Gastroesophageal sphincter (tissue), 3 donors: ENCODE measurements at regions not wholly inside any gene's neighbourhood (a gene's known extent, or its start where the extent isn't known, plus 50 kb on each side); places are given as distances from the start of the nearest gene placed in this dataset.

Source experiments
- POLR2A ChIP-seq, 2 donors: fragments of 450-650 bp; IDR thresholded peaks; one replicate each; pipeline ENCODE4 v1.6.1; 2017; ENCODE audit warnings: antibody characterized with exemption in 2 of 2, mild to moderate bottlenecking in 2 of 2, moderate library complexity in 1 of 2
- POLR2AphosphoS5 ChIP-seq: sonication (generic); formaldehyde crosslinking; IDR thresholded peaks from one replicate; pipeline ENCODE4 v1.6.1; 2017; ENCODE audit warnings: antibody characterized with exemption
- TF ChIP-seq, protein P1 (sequence below), 4 experiments: fragments of 200-600 bp in 2 of 4; fragments of 450-650 bp in 2 of 4; sonication (generic) in 1 of 4; IDR thresholded peaks; one replicate each; pipeline ENCODE4 v1.5.1; 2017 to 2019; ENCODE audit warnings: antibody characterized with exemption in 4 of 4, mild to moderate bottlenecking in 2 of 4, moderate library complexity in 2 of 4

DNA sequence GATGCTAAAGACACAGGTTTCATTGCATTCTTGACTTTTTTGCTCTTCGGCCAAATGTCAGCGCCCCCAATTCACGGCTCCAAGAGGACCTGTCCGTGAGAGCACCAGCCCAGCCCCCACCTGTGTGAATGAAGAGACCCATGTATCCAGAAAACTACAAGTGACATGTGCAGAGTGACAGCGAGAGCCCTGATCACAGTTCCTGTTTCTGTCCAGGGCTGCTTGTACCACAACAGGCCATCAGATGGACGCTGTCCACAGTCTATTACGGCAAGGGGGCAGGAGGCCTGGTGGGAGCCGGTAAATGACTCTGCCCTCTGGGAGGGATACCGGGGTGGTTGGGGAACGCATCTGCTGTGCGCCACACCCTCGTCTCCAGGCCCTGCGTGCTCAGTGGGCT, 520.9 kb upstream of the ID2 start:
- TF ChIP-seq POLR2AphosphoS5 = no peak
- TF ChIP-seq, protein P1, sequence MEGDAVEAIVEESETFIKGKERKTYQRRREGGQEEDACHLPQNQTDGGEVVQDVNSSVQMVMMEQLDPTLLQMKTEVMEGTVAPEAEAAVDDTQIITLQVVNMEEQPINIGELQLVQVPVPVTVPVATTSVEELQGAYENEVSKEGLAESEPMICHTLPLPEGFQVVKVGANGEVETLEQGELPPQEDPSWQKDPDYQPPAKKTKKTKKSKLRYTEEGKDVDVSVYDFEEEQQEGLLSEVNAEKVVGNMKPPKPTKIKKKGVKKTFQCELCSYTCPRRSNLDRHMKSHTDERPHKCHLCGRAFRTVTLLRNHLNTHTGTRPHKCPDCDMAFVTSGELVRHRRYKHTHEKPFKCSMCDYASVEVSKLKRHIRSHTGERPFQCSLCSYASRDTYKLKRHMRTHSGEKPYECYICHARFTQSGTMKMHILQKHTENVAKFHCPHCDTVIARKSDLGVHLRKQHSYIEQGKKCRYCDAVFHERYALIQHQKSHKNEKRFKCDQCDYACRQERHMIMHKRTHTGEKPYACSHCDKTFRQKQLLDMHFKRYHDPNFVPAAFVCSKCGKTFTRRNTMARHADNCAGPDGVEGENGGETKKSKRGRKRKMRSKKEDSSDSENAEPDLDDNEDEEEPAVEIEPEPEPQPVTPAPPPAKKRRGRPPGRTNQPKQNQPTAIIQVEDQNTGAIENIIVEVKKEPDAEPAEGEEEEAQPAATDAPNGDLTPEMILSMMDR (IDR thresholded peaks at IDR 0.05) = no peak
- no peak for TF ChIP-seq POLR2A (IDR thresholded peaks at IDR 0.05)
